Endothelial cell of umbilical vein (primary cell): ENCODE measurements at regions not wholly inside any gene's neighbourhood (a gene's known extent, or its start where the extent isn't known, plus 50 kb on each side); places are given as distances from the start of the nearest gene placed in this dataset.

ENCODE experiments used
- CTCF ChIP-seq, 2 donors: IDR thresholded peaks; 1 replicate in 1 of 2; 2 replicates in 1 of 2; pipeline ENCODE4 v1.5.1; 2011; ENCODE audit warnings: low read length in 2 of 2, mild to moderate bottlenecking in 2 of 2, moderate library complexity in 2 of 2, control low read depth in 1 of 2, inconsistent platforms in 1 of 2, low read depth in 1 of 2; ENCODE audit not compliant: insufficient read depth in 1 of 2; ENCODE audit errors: extremely low read depth in 1 of 2
- EZH2 ChIP-seq: IDR thresholded peaks from 2 replicates; pipeline ENCODE4 v1.6.1; 2012; ENCODE audit warnings: borderline replicate concordance, low read depth, mild to moderate bottlenecking, moderate library complexity, low read length, inconsistent platforms; ENCODE audit not compliant: severe bottlenecking
- FOS ChIP-seq: IDR thresholded peaks from 2 replicates; pipeline ENCODE4 v1.6.1; 2011; ENCODE audit warnings: mild to moderate bottlenecking, low read length, moderate library complexity, borderline replicate concordance; ENCODE audit not compliant: insufficient read depth
- JUN ChIP-seq: IDR thresholded peaks from 2 replicates; pipeline ENCODE4 v1.6.1; 2011; ENCODE audit warnings: borderline replicate concordance, low read depth; ENCODE audit not compliant: insufficient read length, insufficient read depth
- MAX ChIP-seq: IDR thresholded peaks from 2 replicates; pipeline ENCODE4 v1.6.1; 2011; ENCODE audit not compliant: insufficient read depth, insufficient read length
- MYC ChIP-seq: IDR thresholded peaks from one replicate; pipeline ENCODE4 v1.6.1; 2011; ENCODE audit warnings: mild to moderate bottlenecking, low read depth, low read length
- POLR2A ChIP-seq: IDR thresholded peaks from 2 replicates; pipeline ENCODE4 v1.6.1; 2012; ENCODE audit warnings: low read depth, mild to moderate bottlenecking, control low read depth, low read length
- POLR2AphosphoS5 ChIP-seq: IDR thresholded peaks from 2 replicates; pipeline ENCODE4 v1.6.1; 2012; ENCODE audit warnings: low read depth, mild to moderate bottlenecking, control low read depth, low read length, moderate library complexity; ENCODE audit not compliant: insufficient read depth

- TF ChIP-seq CTCF (IDR thresholded peaks at IDR 0.05; ENCODE audit: extremely low read depth in 1 of 2, insufficient read depth in 1 of 2, low read depth in 1 of 2, low read length in 2 of 2) (no peak), EZH2 (no peak), POLR2AphosphoS5 (no peak), POLR2A (no peak), MAX (no peak), MYC (no peak), FOS (no peak), JUN (no peak)
These were observed 60.5 kb upstream of the TAB3 start for GRCh38 chrX:30949554-30949953.
